Skeletal muscle satellite cell (primary cell): ENCODE measurements at regions not wholly inside any gene's neighbourhood (a gene's known extent, or its start where the extent isn't known, plus 50 kb on each side); places are given as distances from the start of the nearest gene placed in this dataset.

ENCODE experiments used
- H3K27me3 ChIP-seq: 2 replicates; pipeline ENCODE4 v1.7.0; 2013; ENCODE audit warnings: low read length; ENCODE audit not compliant: control insufficient read depth, insufficient read depth
- H3K36me3 ChIP-seq: 2 replicates; pipeline ENCODE4 v1.7.0; 2013; ENCODE audit warnings: mild to moderate bottlenecking, control low read depth, low read length; ENCODE audit not compliant: insufficient read depth
- H3K4me1 ChIP-seq: 2 replicates; pipeline ENCODE4 v1.7.0; 2013; ENCODE audit warnings: low read length; ENCODE audit not compliant: control insufficient read depth, insufficient read depth
- H3K4me2 ChIP-seq: 2 replicates; pipeline ENCODE4 v1.7.0; 2013; ENCODE audit warnings: mild to moderate bottlenecking, low read length
- H3K4me3 ChIP-seq: 2 replicates; pipeline ENCODE4 v1.7.0; 2013; ENCODE audit warnings: low read length
- H3K9ac ChIP-seq: 2 replicates; pipeline ENCODE4 v1.7.0; 2013; ENCODE audit warnings: mild to moderate bottlenecking, low read depth, low read length, moderate library complexity
- H3K9me3 ChIP-seq: replicated peaks from 2 replicates; pipeline ENCODE4 v1.7.0; 2013; ENCODE audit warnings: mild to moderate bottlenecking, control low read depth, low read length

- Histone ChIP-seq H3K36me3 (no peaks in the 10 kb centered on the region), H3K27me3 (no peaks in the 10 kb centered on the region), H3K9ac (no peak overlapping the region), H3K9me3 (no peaks in the 10 kb centered on the region), H3K4me2 (no peak overlapping the region), H3K4me3 (no peak overlapping the region), H3K4me1 (peaks cover 4% of the 10 kb centered on the region)
Measured at GRCh38 chr1:221638595-221638994, 103.3 kb downstream of the DUSP10 start.

GRCh38 chr1:221641811-221642210 lies 100.1 kb downstream of the DUSP10 start:
- H3K9me3 ChIP-seq: no peaks in the 10 kb centered on the region
- no peaks in the 10 kb centered on the region for H3K36me3 ChIP-seq
- H3K4me3 ChIP-seq: no peak overlapping the region
- peaks cover 4% of the 10 kb centered on the region for H3K4me1 ChIP-seq
- H3K27me3 ChIP-seq: no peaks in the 10 kb centered on the region
- H3K4me2 ChIP-seq: no peak overlapping the region
- H3K9ac ChIP-seq: no peak overlapping the region

DNA sequence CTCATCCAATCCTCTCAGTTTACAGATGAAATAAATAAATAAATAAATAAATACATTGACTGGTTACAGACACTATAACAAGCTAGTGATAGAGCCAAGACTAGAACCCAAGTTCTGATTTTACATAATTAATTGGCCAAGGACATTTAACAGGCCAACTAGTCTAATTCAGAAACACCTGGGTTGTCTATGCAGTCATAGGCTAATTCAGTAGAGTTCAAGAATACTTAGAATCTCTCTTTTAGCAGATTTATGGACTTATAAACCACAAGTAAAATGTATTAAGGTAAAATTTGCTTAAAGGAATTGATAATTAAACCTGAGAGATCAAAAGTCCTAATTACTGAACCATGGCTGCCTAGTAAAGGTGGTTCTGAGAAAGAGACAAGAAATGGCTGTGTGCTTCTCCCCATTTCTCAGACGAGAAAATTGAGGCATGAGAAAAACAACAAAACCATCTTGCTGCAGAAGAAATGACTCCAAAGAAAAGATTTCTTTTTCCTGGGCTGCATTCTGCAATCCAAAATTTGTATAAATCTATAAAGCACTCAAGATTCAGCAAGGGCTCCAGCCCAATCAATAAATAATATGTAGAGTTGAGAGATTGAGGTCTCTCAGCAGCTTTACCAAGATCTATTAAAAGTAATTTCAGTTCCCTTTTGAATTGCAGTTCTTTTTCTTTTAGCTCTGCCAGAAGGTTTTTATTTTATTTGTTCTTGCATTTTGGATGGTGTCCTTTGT lies 98.3 kb downstream of the DUSP10 start:
- Histone ChIP-seq H3K9me3 (no peaks in the 10 kb centered on the region), H3K36me3 (no peaks in the 10 kb centered on the region), H3K4me1 (no peaks in the 10 kb centered on the region), H3K4me2 (no peak overlapping the region), H3K4me3 (no peak overlapping the region), H3K27me3 (no peaks in the 10 kb centered on the region), H3K9ac (no peak overlapping the region)

DNA sequence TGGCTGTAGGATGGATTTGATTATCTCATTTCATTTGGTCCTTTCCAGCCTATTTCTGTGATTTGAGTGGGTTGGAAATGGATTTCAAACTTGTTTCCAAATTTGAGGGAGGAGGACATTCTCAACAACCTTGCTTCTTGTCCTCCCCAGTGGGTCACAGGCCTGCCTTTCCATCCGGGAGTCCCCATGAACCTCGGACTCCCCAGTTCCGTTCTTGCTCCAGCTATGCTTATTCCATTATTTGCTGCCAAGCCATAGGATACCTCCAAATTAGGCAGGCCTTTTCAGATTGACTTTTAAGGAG lies 97.8 kb downstream of the DUSP10 start:
- no peaks in the 10 kb centered on the region for H3K4me1 ChIP-seq
- H3K36me3 ChIP-seq: no peaks in the 10 kb centered on the region
- H3K4me3 ChIP-seq: no peak overlapping the region
- H3K9ac ChIP-seq: no peak overlapping the region
- H3K9me3 ChIP-seq: no peaks in the 10 kb centered on the region
- no peak overlapping the region for H3K4me2 ChIP-seq
- H3K27me3 ChIP-seq: no peaks in the 10 kb centered on the region

DNA sequence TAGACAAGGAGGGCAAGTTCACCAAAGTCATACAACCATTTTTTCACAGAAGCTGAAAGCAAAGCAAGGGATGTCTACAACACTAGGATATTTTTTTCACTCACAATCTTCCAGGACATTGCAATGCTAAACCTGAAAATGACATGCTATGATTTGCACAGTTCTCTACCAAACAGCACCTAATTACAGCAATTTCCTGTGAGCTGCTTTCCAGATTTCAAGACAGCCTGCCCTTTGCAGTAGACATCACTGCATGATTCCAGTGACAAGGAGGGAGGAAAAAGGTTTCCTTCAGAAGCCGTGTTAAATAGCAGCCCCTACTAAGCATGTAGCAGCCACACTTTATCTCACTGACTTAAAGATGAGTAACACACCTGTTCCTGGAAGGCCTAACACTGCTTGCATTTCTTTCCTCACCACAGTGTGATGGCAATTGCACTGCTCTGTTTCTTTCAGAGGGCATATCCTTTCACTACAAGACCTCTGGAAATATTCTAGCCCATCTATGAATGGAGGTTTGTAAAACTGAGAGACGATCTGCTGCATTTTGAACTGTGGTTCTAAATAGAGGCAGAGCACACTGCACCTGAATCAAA lies 97.1 kb downstream of the DUSP10 start:
- Histone ChIP-seq H3K36me3 (no peaks in the 10 kb centered on the region), H3K9me3 (no peaks in the 10 kb centered on the region), H3K9ac (no peak overlapping the region), H3K4me2 (no peak overlapping the region), H3K4me1 (no peaks in the 10 kb centered on the region), H3K27me3 (no peaks in the 10 kb centered on the region), H3K4me3 (no peak overlapping the region)

- Histone ChIP-seq H3K9me3 (no peaks in the 10 kb centered on the region), H3K4me2 (no peak overlapping the region), H3K9ac (no peak overlapping the region), H3K36me3 (no peaks in the 10 kb centered on the region), H3K4me1 (no peaks in the 10 kb centered on the region), H3K4me3 (no peak overlapping the region), H3K27me3 (no peaks in the 10 kb centered on the region)
Measured at GRCh38 chr1:221648201-221648600, 93.7 kb downstream of the DUSP10 start.
